Effector memory CD8-positive, alpha-beta T cell (primary cell): ENCODE measurements at regions not wholly inside any gene's neighbourhood (a gene's known extent, or its start where the extent isn't known, plus 50 kb on each side); places are given as distances from the start of the nearest gene placed in this dataset.
"Not testable (repeated sequence)": the region's sequence is repeated elsewhere in the genome, so short reads cannot be mapped to it uniquely, and the experiment has no call there.

Experiments
- ATAC-seq: fragments of 150-1000 bp; cut with Tn5 transposase; replicated peaks from 2 replicates; pipeline ENCODE4 v1.10.0; 2021; ENCODE audit warnings: mild to moderate bottlenecking, moderate library complexity
- DNase-seq, 3 experiments: peaks; one replicate each; pipeline ENCODE4 v3.0.0; 2021
- H3K27ac Mint-ChIP-seq, 2 donors: one replicate each; pipeline ENCODE4 v1.8.0; 2022; ENCODE audit warnings: mild to moderate bottlenecking in 2 of 2, mixed read lengths in 2 of 2, moderate library complexity in 2 of 2
- H3K27me3 Mint-ChIP-seq, 2 donors: one replicate each; pipeline ENCODE4 v1.8.0; 2022; ENCODE audit warnings: mixed read lengths in 2 of 2
- H3K36me3 Mint-ChIP-seq: one replicate; pipeline ENCODE4 v1.8.0; 2022; ENCODE audit warnings: mild to moderate bottlenecking, moderate library complexity, mixed read lengths; ENCODE audit not compliant: insufficient read depth
- H3K4me1 Mint-ChIP-seq, 2 donors: one replicate each; pipeline ENCODE4 v1.8.0; 2022; ENCODE audit warnings: low read depth in 2 of 2, mixed read lengths in 2 of 2
- H3K4me3 Mint-ChIP-seq, 2 donors: one replicate each; pipeline ENCODE4 v1.8.0; 2022; ENCODE audit warnings: mild to moderate bottlenecking in 2 of 2, mixed read lengths in 2 of 2, moderate library complexity in 2 of 2
- H3K9me3 Mint-ChIP-seq, 2 donors: one replicate each; pipeline ENCODE4 v1.8.0; 2022; ENCODE audit warnings: mixed read lengths in 2 of 2

DNA sequence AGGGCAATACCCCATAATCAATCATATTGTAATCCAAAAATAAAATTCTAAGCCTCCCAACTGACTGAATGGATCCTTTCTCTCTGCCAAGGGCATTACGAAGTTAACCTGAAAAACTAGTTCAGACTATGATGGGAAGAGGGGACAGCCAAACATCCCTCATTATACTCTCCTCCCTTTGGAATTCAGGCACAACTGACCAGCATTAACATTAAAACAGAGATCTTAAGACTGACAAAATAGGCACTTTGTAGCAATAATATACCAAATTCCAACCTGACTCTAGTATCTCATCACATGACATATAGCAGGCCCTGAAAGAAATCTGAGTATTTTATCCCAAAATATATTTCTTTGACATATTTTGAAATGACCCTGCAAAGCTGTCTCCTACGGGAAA, 55.0 kb upstream of the SPP1 start:
- Mint-ChIP-seq H3K27ac (no peak overlapping the region), H3K4me3 (no peak overlapping the region), H3K36me3 (no peaks in the 10 kb centered on the region), H3K4me1 (no peaks in the 10 kb centered on the region), H3K27me3 (peaks cover 22 to 29% of the 10 kb centered on the region in 2 donors), H3K9me3 (no peaks in the 10 kb centered on the region)
- no peak for DNase-seq
- ATAC-seq = no peak

DNA sequence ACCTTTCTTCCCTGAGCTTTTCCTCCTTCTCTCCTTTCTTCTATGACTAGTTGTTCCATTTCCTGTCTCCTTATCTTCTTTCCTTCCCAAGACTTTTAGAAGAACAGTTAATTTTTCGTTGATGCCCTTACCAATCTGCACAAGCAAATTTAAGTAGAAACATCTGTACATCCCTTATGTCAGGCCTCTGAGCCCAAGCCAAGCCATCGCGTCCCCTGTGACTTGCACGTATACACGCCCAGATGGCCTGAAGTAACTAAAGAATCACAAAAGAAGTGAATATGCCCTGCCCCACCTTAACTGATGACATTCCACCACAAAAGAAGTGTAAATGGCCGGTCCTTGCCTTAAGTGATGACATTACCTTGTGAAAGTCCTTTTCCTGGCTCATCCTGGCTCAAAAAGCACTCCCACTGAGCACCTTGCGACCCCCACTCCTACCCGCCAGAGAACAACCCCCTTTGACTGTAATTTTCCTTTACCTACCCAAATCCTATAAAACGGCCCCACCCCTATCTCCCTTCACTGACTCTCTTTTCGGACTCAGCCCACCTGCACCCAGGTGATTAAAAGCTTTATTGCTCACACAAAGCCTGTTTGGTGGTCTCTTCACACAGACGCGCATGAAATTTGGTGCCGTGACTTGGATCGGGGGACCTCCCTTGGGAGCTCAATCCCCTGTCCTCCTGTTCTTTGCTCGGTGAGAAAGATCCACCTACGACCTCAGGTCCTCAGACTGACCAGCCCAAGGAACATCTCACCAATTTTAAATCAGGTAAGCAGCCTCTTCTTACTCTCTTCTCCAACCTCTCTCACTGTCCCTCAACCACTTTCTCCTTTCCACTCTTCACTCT, 53.7 kb upstream of the SPP1 start:
- peaks cover 22 to 27% of the 10 kb centered on the region in 2 donors for H3K27me3 Mint-ChIP-seq
- not testable (repeated sequence) for H3K9me3 Mint-ChIP-seq, H3K36me3 Mint-ChIP-seq, ATAC-seq, DNase-seq, H3K4me3 Mint-ChIP-seq, H3K27ac Mint-ChIP-seq, H3K4me1 Mint-ChIP-seq

DNA sequence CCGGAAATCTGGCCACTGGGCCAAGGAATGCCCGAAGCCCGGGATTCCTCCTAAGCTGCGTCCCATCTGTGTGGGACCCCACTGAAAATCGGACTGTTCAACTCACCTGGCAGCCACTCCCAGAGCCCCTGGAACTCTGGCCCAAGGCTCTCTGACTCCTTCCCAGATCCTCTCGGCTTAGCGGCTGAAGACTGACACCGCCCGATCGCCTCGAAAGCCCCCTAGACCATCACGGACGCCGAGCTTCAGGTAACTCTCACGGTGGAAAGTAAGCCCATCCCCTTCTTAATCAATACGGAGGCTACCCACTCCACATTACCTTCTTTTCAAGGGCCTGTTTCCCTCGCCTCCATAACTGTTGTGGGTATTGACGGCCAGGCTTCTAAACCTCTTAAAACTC, 51.4 kb upstream of the SPP1 start:
- not testable (repeated sequence) for H3K4me1 Mint-ChIP-seq, H3K9me3 Mint-ChIP-seq, H3K36me3 Mint-ChIP-seq, H3K27ac Mint-ChIP-seq, H3K4me3 Mint-ChIP-seq, ATAC-seq, DNase-seq
- peaks cover 28 to 32% of the 10 kb centered on the region in 2 donors for H3K27me3 Mint-ChIP-seq
